ENCODE measurements at regions not wholly inside any gene's neighbourhood (a gene's known extent, or its start where the extent isn't known, plus 50 kb on each side); places are given as distances from the start of the nearest gene placed in this dataset.
"Not testable (repeated sequence)": the region's sequence is repeated elsewhere in the genome, so short reads cannot be mapped to it uniquely, and the experiment has no call there.

DNA sequence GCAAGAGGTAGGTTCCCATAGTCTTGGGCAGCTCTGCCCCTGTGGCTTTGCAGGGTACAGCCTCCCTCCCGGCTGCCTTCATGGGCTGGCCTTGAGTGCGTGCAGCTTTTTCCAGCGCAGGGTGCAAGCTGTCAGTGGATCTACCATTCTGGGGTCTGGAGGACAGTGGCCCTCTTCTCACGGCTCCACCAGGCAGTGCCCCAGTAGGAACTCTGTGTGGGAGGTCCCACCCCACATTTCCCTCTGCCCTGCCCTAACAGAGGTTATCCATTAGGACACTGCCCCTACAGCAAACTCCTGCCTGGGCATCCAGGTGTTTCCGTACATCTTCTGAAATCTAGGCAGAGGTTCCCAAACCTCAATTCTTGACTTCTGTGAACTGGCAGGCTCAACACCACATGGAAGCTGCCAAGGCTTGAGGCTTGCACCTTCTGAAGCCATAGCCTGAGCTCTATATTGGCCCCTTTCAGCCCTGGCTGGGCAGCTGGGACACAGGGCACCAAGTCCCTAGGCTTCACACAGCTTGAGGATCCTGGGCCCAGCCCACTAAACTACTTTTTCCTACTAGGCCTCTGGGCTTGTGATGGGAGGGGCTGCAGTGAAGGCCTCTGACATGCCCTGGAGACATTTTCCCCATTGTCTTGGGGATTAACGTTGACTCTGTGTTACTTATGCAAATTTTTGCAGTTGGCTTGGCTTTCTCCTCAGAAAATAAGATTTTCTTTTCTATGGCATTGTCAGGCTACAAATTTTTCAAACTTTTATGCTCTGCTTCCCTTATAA, 482.7 kb downstream of the CNTN3 start:
- CTCF ChIA-PET; DNase-seq; H3K27me3 ChIP-seq (replicated peaks in 2 of 5; ENCODE audit: control insufficient read depth in 4 of 5, insufficient read depth in 5 of 5, low read length in 4 of 5); H3K36me3 ChIP-seq (ENCODE audit: control insufficient read depth in 4 of 4, insufficient read depth in 4 of 4, low read length in 3 of 4); H3K9me3 ChIP-seq (ENCODE audit: control extremely low read depth in 1 of 5, control insufficient read depth in 4 of 5, insufficient read depth in 2 of 5, low read depth in 1 of 5, low read length in 4 of 5); H3K4me1 ChIP-seq (ENCODE audit: control extremely low read depth in 1 of 4, control insufficient read depth in 4 of 4, insufficient read depth in 4 of 4, low read length in 3 of 4); H3K4me3 ChIP-seq (ENCODE audit: control insufficient read depth in 1 of 7, extremely low read depth in 1 of 7, insufficient read depth in 4 of 7, low read depth in 2 of 7, low read length in 6 of 7); H3K27ac ChIP-seq (ENCODE audit: insufficient read depth in 1 of 2, low read depth in 1 of 2, low read length in 2 of 2, poor library complexity in 1 of 2, severe bottlenecking in 2 of 2); POLR2A ChIA-PET: not testable (repeated sequence)
- WGBS (ENCODE audit: insufficient coverage) = 84% methylated on average over 6 of the region's 6 CpGs

DNA sequence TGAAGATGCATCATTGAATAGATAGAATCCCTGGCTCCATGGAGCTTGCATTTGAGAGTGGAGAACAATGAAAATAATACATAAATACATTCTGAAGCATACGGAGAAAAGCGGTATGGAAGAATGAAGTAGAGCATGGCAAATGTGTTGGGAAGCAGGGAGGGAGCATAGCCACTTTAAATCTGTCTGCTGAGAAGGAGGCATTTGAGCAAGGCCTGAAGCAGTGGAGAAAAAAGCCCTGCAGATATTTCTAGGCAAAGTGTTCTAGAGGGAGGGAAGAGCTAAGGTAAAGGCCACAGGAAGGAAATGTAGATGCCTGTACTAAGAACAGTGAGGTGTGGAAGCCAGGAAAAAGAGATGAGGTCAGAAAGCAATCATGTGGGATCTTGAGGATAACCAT, 484.8 kb downstream of the CNTN3 start:
- Histone ChIP-seq H3K27ac (ENCODE audit: insufficient read depth in 1 of 2, low read depth in 1 of 2, low read length in 2 of 2, poor library complexity in 1 of 2, severe bottlenecking in 2 of 2) (no peak overlapping the region), H3K4me3 (ENCODE audit: control insufficient read depth in 1 of 7, extremely low read depth in 1 of 7, insufficient read depth in 4 of 7, low read depth in 2 of 7, low read length in 6 of 7) (no peak overlapping the region), H3K9me3 (ENCODE audit: control extremely low read depth in 1 of 5, control insufficient read depth in 4 of 5, insufficient read depth in 2 of 5, low read depth in 1 of 5, low read length in 4 of 5) (no peaks in the 10 kb centered on the region), H3K36me3 (ENCODE audit: control insufficient read depth in 4 of 4, insufficient read depth in 4 of 4, low read length in 3 of 4) (no peaks in the 10 kb centered on the region), H3K4me1 (ENCODE audit: control extremely low read depth in 1 of 4, control insufficient read depth in 4 of 4, insufficient read depth in 4 of 4, low read length in 3 of 4) (no peaks in the 10 kb centered on the region), H3K27me3 (replicated peaks in 2 of 5; ENCODE audit: control insufficient read depth in 4 of 5, insufficient read depth in 5 of 5, low read length in 4 of 5) (no peaks in the 10 kb centered on the region)
- CTCF ChIA-PET = no interaction called here
- 57% methylated on average over 2 of the region's 2 CpGs for WGBS (ENCODE audit: insufficient coverage)
- POLR2A ChIA-PET = no interaction called here
- no peak for DNase-seq

DNA sequence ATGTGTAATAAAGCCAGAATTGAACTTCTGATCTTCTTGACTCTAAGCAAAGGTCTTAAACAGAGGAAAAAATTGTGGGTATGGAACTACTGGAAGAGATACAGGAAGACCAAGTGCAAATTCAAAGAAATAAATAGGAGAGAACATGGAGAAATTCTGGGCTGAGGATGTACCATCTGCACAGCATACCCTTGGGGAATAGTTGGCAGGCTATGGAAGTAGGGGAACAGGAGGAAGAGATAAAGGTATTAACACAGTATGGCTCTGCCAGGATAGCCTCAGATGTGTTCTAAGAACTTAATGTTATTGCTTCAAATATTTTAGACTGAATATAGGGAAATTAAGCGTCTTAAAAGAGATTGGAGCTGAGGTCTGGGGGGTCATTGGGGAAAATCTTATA, 485.4 kb downstream of the CNTN3 start:
- ChIA-PET POLR2A (no interaction called here), CTCF (no interaction called here)
- H3K4me3 ChIP-seq (ENCODE audit: control insufficient read depth in 1 of 7, extremely low read depth in 1 of 7, insufficient read depth in 4 of 7, low read depth in 2 of 7, low read length in 6 of 7) = no peak overlapping the region
- H3K27ac ChIP-seq (ENCODE audit: insufficient read depth in 1 of 2, low read depth in 1 of 2, low read length in 2 of 2, poor library complexity in 1 of 2, severe bottlenecking in 2 of 2) = no peak overlapping the region
- H3K4me1 ChIP-seq (ENCODE audit: control extremely low read depth in 1 of 4, control insufficient read depth in 4 of 4, insufficient read depth in 4 of 4, low read length in 3 of 4) = no peaks in the 10 kb centered on the region
- no peaks in the 10 kb centered on the region for H3K27me3 ChIP-seq (replicated peaks in 2 of 5; ENCODE audit: control insufficient read depth in 4 of 5, insufficient read depth in 5 of 5, low read length in 4 of 5)
- WGBS (ENCODE audit: insufficient coverage) = no CpG with 5 or more reads among the region's 1 CpG
- no peak for DNase-seq
- no peaks in the 10 kb centered on the region for H3K9me3 ChIP-seq (ENCODE audit: control extremely low read depth in 1 of 5, control insufficient read depth in 4 of 5, insufficient read depth in 2 of 5, low read depth in 1 of 5, low read length in 4 of 5)
- no peaks in the 10 kb centered on the region for H3K36me3 ChIP-seq (ENCODE audit: control insufficient read depth in 4 of 4, insufficient read depth in 4 of 4, low read length in 3 of 4)

DNA sequence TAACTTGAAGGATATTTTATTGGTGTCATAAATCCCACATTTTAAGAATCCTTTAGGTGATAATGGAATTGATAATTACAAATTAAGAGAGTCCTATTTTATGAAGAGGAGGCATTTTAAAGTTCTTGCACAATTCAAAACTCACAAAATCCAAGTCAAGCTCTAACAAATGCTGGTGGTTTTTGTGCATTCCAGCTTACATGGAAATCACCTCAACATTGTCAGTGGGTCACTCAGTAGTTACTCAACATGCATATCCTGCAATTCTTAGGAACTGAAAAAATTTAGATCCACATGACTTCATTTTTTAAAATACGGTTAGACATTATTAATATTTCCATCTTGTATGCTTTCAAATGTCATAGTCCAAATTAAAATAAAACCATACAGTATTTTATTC, 487.2 kb downstream of the CNTN3 start:
- Histone ChIP-seq H3K4me3 (ENCODE audit: control insufficient read depth in 1 of 7, extremely low read depth in 1 of 7, insufficient read depth in 4 of 7, low read depth in 2 of 7, low read length in 6 of 7) (no peak overlapping the region), H3K27me3 (replicated peaks in 2 of 5; ENCODE audit: control insufficient read depth in 4 of 5, insufficient read depth in 5 of 5, low read length in 4 of 5) (no peaks in the 10 kb centered on the region), H3K4me1 (ENCODE audit: control extremely low read depth in 1 of 4, control insufficient read depth in 4 of 4, insufficient read depth in 4 of 4, low read length in 3 of 4) (no peaks in the 10 kb centered on the region), H3K36me3 (ENCODE audit: control insufficient read depth in 4 of 4, insufficient read depth in 4 of 4, low read length in 3 of 4) (no peaks in the 10 kb centered on the region), H3K27ac (ENCODE audit: insufficient read depth in 1 of 2, low read depth in 1 of 2, low read length in 2 of 2, poor library complexity in 1 of 2, severe bottlenecking in 2 of 2) (no peak overlapping the region), H3K9me3 (ENCODE audit: control extremely low read depth in 1 of 5, control insufficient read depth in 4 of 5, insufficient read depth in 2 of 5, low read depth in 1 of 5, low read length in 4 of 5) (no peaks in the 10 kb centered on the region)
- DNase-seq = no peak
- no CpG with 5 or more reads among the region's 1 CpG for WGBS (ENCODE audit: insufficient coverage)
- ChIA-PET POLR2A (no interaction called here), CTCF (no interaction called here)

DNA sequence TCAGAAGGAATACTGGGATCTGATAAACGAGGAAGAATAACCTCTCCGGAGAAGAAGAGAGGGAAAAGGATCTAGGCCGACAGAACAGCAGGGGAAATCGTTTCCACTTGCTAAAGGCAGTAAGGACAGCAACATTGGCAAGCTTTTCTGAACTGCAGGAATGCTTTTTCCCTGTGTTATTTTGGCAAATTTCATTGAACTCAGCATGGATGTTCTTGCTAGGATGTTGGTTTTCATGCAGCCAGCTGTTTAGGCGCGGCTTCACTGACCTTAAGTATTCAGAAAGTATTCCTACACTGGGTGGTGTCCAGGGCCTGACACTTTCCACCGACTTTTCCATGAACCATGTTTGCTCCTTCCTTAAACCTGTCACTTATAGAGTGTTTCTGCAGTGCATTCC, 489.7 kb downstream of the CNTN3 start:
- H3K27me3 ChIP-seq (replicated peaks in 2 of 5; ENCODE audit: control insufficient read depth in 4 of 5, insufficient read depth in 5 of 5, low read length in 4 of 5) = no peaks in the 10 kb centered on the region
- 87% methylated on average over 7 of the region's 7 CpGs for WGBS (ENCODE audit: insufficient coverage)
- no peak for DNase-seq
- ChIA-PET CTCF (no interaction called here), POLR2A (no interaction called here)
- no peak overlapping the region for H3K27ac ChIP-seq (ENCODE audit: insufficient read depth in 1 of 2, low read depth in 1 of 2, low read length in 2 of 2, poor library complexity in 1 of 2, severe bottlenecking in 2 of 2)
- H3K4me3 ChIP-seq (ENCODE audit: control insufficient read depth in 1 of 7, extremely low read depth in 1 of 7, insufficient read depth in 4 of 7, low read depth in 2 of 7, low read length in 6 of 7) = no peak overlapping the region
- no peaks in the 10 kb centered on the region for H3K4me1 ChIP-seq (ENCODE audit: control extremely low read depth in 1 of 4, control insufficient read depth in 4 of 4, insufficient read depth in 4 of 4, low read length in 3 of 4)
- H3K9me3 ChIP-seq (ENCODE audit: control extremely low read depth in 1 of 5, control insufficient read depth in 4 of 5, insufficient read depth in 2 of 5, low read depth in 1 of 5, low read length in 4 of 5) = peaks cover 0 to 1% (median 0%) of the 10 kb centered on the region in 5 experiments
- no peaks in the 10 kb centered on the region for H3K36me3 ChIP-seq (ENCODE audit: control insufficient read depth in 4 of 4, insufficient read depth in 4 of 4, low read length in 3 of 4)

- Histone ChIP-seq H3K36me3 (ENCODE audit: control insufficient read depth in 4 of 4, insufficient read depth in 4 of 4, low read length in 3 of 4) (no peaks in the 10 kb centered on the region), H3K9me3 (ENCODE audit: control extremely low read depth in 1 of 5, control insufficient read depth in 4 of 5, insufficient read depth in 2 of 5, low read depth in 1 of 5, low read length in 4 of 5) (peaks cover 0 to 1% (median 0%) of the 10 kb centered on the region in 5 experiments), H3K4me3 (ENCODE audit: control insufficient read depth in 1 of 7, extremely low read depth in 1 of 7, insufficient read depth in 4 of 7, low read depth in 2 of 7, low read length in 6 of 7) (no peak overlapping the region), H3K27me3 (replicated peaks in 2 of 5; ENCODE audit: control insufficient read depth in 4 of 5, insufficient read depth in 5 of 5, low read length in 4 of 5) (no peaks in the 10 kb centered on the region), H3K27ac (ENCODE audit: insufficient read depth in 1 of 2, low read depth in 1 of 2, low read length in 2 of 2, poor library complexity in 1 of 2, severe bottlenecking in 2 of 2) (no peak overlapping the region), H3K4me1 (ENCODE audit: control extremely low read depth in 1 of 4, control insufficient read depth in 4 of 4, insufficient read depth in 4 of 4, low read length in 3 of 4) (no peaks in the 10 kb centered on the region)
- POLR2A ChIA-PET = no interaction called here
- CTCF ChIA-PET = no interaction called here
- 80% methylated on average over 1 of the region's 3 CpGs for WGBS (ENCODE audit: insufficient coverage)
- DNase-seq = no peak
These were observed 492.2 kb downstream of the CNTN3 start for GRCh38 chr3:74122281-74122680.

GRCh38 chr3:74121761-74122160, 492.7 kb downstream of the CNTN3 start:
- H3K9me3 ChIP-seq (ENCODE audit: control extremely low read depth in 1 of 5, control insufficient read depth in 4 of 5, insufficient read depth in 2 of 5, low read depth in 1 of 5, low read length in 4 of 5) = peaks cover 0 to 1% (median 0%) of the 10 kb centered on the region in 5 experiments
- H3K27me3 ChIP-seq (replicated peaks in 2 of 5; ENCODE audit: control insufficient read depth in 4 of 5, insufficient read depth in 5 of 5, low read length in 4 of 5) = no peaks in the 10 kb centered on the region
- H3K4me1 ChIP-seq (ENCODE audit: control extremely low read depth in 1 of 4, control insufficient read depth in 4 of 4, insufficient read depth in 4 of 4, low read length in 3 of 4) = no peaks in the 10 kb centered on the region
- WGBS (ENCODE audit: insufficient coverage) = no CpG with 5 or more reads among the region's 1 CpG
- H3K27ac ChIP-seq (ENCODE audit: insufficient read depth in 1 of 2, low read depth in 1 of 2, low read length in 2 of 2, poor library complexity in 1 of 2, severe bottlenecking in 2 of 2) = no peak overlapping the region
- ChIA-PET CTCF (no interaction called here), POLR2A (no interaction called here)
- H3K36me3 ChIP-seq (ENCODE audit: control insufficient read depth in 4 of 4, insufficient read depth in 4 of 4, low read length in 3 of 4) = no peaks in the 10 kb centered on the region
- H3K4me3 ChIP-seq (ENCODE audit: control insufficient read depth in 1 of 7, extremely low read depth in 1 of 7, insufficient read depth in 4 of 7, low read depth in 2 of 7, low read length in 6 of 7) = no peak overlapping the region
- no peak for DNase-seq

All from common myeloid progenitor, CD34-positive (primary cell).